SK-N-MC (cell line): ENCODE measurements at regions not wholly inside any gene's neighbourhood (a gene's known extent, or its start where the extent isn't known, plus 50 kb on each side); places are given as distances from the start of the nearest gene placed in this dataset.

Experiments
- EZH2 ChIP-seq: fragments of 200-600 bp; sonication (generic); IDR thresholded peaks from one replicate; pipeline ENCODE4 v1.6.1; 2017; ENCODE audit warnings: antibody characterized with exemption
- FOXP2 ChIP-seq: optimal IDR thresholded peaks from 2 replicates; pipeline ENCODE3; 2011; ENCODE audit warnings: mild to moderate bottlenecking, moderate library complexity; ENCODE audit not compliant: insufficient read depth; ENCODE audit errors: extremely low read length, control extremely low read depth
- POLR2AphosphoS5 ChIP-seq: IDR thresholded peaks from 2 replicates; pipeline ENCODE4 v1.6.1; 2012; ENCODE audit warnings: mild to moderate bottlenecking, low read depth, low read length, borderline replicate concordance

DNA sequence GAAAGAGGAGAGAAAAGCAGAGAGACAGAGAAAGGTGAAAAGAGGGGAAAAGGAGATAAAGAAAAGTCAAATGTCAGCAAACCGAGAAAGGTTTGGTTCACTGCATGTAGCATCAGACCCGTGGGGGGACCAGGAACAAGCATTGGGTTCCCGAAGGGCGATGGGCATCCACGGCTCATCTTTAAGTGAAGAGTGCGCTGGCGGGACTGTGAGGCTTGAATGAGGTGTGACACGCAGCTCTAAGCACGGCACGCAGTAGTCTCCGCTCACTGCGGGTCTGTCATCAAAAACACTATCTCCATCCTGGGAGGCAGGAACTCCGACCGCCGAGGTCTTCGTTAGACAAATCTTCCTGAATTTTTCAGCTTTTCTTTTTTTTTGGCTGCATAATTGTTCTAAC is 173.4 kb upstream of the PFKP start:
- no peak for TF ChIP-seq POLR2AphosphoS5
- TF ChIP-seq EZH2: no peak
- no peak for TF ChIP-seq FOXP2
